Gastrocnemius medialis (tissue), 4 donors: ENCODE measurements at regions not wholly inside any gene's neighbourhood (a gene's known extent, or its start where the extent isn't known, plus 50 kb on each side); places are given as distances from the start of the nearest gene placed in this dataset.

ENCODE experiments used
- POLR2A ChIP-seq, 2 donors: fragments of 450-650 bp; IDR thresholded peaks; one replicate each; pipeline ENCODE4 v1.6.1; 2017; ENCODE audit warnings: antibody characterized with exemption in 2 of 2, mild to moderate bottlenecking in 2 of 2, moderate library complexity in 2 of 2
- TF ChIP-seq, protein P1 (sequence below), 5 experiments: fragments of 450-650 bp in 3 of 5; fragments of 200-600 bp in 2 of 5; sonication (generic) in 2 of 5; IDR thresholded peaks in 4 of 5; conservative IDR thresholded peaks in 1 of 5; 1 replicate in 4 of 5; 2 replicates in 1 of 5; pipeline ENCODE4 v1.5.1; 2016 to 2019; ENCODE audit warnings: antibody characterized with exemption in 5 of 5, mild to moderate bottlenecking in 3 of 5, moderate library complexity in 3 of 5

DNA sequence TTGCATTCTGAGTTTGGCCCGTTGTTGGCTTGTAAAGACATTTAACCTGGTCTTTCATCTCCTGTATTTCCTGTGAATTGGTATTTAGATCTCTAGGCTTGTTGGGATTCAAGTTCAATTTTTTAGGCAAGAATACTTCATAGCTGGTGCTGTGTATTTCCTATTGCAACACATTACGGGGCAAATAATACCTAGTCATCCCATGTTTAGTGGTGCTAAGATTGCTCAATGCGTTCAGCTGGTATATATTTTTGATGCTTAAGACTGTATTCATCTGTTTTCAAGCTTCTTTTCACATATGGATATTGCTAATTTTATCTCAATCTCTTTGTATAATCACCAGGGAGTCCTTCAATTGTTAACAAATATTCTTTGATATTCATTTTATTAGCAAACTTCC lies 87.5 kb upstream of the ZBTB18 start:
- TF ChIP-seq, protein P1, sequence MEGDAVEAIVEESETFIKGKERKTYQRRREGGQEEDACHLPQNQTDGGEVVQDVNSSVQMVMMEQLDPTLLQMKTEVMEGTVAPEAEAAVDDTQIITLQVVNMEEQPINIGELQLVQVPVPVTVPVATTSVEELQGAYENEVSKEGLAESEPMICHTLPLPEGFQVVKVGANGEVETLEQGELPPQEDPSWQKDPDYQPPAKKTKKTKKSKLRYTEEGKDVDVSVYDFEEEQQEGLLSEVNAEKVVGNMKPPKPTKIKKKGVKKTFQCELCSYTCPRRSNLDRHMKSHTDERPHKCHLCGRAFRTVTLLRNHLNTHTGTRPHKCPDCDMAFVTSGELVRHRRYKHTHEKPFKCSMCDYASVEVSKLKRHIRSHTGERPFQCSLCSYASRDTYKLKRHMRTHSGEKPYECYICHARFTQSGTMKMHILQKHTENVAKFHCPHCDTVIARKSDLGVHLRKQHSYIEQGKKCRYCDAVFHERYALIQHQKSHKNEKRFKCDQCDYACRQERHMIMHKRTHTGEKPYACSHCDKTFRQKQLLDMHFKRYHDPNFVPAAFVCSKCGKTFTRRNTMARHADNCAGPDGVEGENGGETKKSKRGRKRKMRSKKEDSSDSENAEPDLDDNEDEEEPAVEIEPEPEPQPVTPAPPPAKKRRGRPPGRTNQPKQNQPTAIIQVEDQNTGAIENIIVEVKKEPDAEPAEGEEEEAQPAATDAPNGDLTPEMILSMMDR (IDR thresholded peaks at IDR 0.05 in 4 of 5, conservative IDR thresholded peaks at IDR 0.05 in 1 of 5): no peak
- no peak for TF ChIP-seq POLR2A (IDR thresholded peaks at IDR 0.05)
